ENCODE measurements at regions not wholly inside any gene's neighbourhood (a gene's known extent, or its start where the extent isn't known, plus 50 kb on each side); places are given as distances from the start of the nearest gene placed in this dataset.

DNA sequence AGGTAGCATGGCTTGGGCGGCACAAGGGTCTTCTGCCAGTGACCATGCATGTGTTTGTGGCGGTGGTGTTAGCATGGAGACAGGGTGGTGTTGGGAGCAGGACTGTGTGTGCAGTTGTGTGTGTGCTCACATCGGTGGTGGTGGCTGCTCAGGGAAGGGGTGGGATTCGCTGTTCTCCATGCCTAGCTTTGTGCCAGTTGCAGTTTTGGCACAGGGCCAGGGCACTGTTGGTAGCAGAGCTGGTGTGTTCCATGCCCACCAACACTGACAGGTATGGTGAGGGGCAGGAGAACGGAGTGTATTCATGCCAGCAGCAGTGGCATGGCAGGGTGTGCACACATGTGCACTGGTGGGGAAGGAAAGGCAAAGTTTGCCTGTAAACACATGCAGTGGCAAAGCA, 77.3 kb upstream of the TEKT1 start:
- Histone ChIP-seq H3K4me3 (no peak overlapping the region), H3K27me3 (no peaks in the 10 kb centered on the region), H3K4me1 (ENCODE audit: insufficient read depth) (no peaks in the 10 kb centered on the region), H3K36me3 (no peaks in the 10 kb centered on the region), H3K9me3 (no peaks in the 10 kb centered on the region), H3K27ac (no peak overlapping the region)
- intact Hi-C loops (cut with DNase I): no loop called here
- DNase-seq: peak in 1 of 5 donors; percentile 30
- TF ChIP-seq POLR2A (IDR thresholded peaks at IDR 0.05): no peak
- WGBS, 3 donors: 92 to 93% (median 92%) methylated on average over 5 of the region's 5 CpGs

DNA sequence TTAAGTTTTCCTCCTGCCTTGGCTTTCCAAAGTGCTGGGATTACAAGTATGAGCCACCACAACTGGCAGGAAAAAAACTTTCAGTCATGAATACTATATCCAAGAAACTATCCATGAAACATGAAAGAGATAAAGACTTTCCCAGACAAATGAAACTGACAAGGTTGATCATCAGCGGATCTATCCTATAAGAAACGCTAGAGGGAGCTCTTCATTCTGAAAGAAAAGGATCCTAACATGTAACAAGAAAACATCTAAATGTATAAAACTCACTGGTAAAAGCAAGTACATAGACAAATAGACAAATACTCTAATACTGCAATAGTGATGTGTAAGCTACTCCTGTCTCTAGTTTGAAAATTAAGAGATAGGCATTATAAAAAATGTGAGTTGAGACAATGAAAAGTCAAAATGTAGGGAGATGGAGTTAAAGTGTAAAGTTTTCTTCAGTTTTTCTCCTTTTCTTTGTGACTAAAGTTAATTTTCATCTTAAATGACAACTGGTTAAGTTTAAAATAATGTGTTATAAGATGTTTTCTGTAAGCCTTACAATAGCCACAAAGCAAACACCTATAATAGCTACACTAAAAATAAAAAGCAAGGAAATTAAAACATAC, 79.6 kb upstream of the TEKT1 start:
- Histone ChIP-seq H3K9me3 (no peaks in the 10 kb centered on the region), H3K4me3 (no peak overlapping the region), H3K27me3 (no peaks in the 10 kb centered on the region), H3K4me1 (ENCODE audit: insufficient read depth) (no peaks in the 10 kb centered on the region), H3K27ac (no peak overlapping the region), H3K36me3 (no peaks in the 10 kb centered on the region)
- intact Hi-C loops (cut with DNase I): loop anchor here (5.0 to 10.0 kb wide), 5 partner anchors 94 to 244 kb away; partner anchors contain the start of gene BCL6B (in 1 of the 4)
- 5 to 7% (median 5%) methylated on average over 2 of the region's 2 CpGs for WGBS, 3 donors
- DNase-seq: no peak
- TF ChIP-seq EP300 (IDR thresholded peaks at IDR 0.05): no peak
- no peak for TF ChIP-seq POLR2A (IDR thresholded peaks at IDR 0.05)
- TF ChIP-seq, protein P1, sequence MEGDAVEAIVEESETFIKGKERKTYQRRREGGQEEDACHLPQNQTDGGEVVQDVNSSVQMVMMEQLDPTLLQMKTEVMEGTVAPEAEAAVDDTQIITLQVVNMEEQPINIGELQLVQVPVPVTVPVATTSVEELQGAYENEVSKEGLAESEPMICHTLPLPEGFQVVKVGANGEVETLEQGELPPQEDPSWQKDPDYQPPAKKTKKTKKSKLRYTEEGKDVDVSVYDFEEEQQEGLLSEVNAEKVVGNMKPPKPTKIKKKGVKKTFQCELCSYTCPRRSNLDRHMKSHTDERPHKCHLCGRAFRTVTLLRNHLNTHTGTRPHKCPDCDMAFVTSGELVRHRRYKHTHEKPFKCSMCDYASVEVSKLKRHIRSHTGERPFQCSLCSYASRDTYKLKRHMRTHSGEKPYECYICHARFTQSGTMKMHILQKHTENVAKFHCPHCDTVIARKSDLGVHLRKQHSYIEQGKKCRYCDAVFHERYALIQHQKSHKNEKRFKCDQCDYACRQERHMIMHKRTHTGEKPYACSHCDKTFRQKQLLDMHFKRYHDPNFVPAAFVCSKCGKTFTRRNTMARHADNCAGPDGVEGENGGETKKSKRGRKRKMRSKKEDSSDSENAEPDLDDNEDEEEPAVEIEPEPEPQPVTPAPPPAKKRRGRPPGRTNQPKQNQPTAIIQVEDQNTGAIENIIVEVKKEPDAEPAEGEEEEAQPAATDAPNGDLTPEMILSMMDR (IDR thresholded peaks at IDR 0.05): no peak

DNA sequence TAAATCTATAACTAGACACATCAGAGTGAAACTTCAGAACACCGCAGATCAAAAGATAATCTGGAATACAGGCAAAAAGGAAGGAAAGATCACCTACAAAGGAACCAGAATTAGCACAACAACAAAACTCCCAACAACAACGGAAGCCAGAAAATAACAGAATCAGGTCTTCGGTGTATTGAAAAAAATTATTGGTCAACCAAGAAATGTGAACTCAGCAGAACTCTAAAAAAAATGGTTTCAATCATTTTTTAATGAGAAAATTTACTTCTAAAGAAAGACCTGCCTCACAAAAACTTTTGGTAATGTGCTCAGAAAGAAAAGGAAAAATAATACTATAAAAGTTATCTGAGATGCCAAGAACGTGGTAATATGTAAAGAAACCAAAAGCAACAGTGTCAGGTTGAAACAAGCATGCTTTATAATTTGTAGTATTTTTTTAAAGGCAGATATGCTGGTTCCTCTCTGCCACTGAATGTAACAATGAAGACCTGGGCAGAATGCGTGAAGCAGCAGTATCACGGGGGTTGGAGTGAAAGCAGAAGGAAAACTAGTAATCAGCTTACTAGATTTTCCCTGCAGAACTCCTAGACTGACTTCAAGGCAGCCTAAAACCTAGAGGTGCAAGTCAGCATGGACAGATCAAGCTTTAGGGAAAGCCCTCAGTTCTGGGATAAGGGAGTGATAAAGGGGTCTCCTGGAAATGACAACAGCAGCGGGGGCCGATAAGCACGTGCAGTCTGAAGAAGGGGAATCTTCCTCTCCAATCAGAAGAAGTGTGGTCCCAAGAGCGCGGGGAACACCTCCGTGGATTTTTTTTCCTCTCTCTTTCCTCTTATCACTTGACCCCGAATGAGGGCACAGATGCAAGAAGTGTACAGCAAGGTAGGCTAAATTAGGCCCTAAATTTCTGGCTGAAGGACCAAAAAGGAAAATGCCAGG, 80.9 kb upstream of the TEKT1 start:
- H3K36me3 ChIP-seq: no peaks in the 10 kb centered on the region
- TF ChIP-seq POLR2A (IDR thresholded peaks at IDR 0.05) (no peak), EP300 (IDR thresholded peaks at IDR 0.05) (no peak)
- TF ChIP-seq, protein P1 (IDR thresholded peaks at IDR 0.05): no peak
- H3K9me3 ChIP-seq: no peaks in the 10 kb centered on the region
- no peaks in the 10 kb centered on the region for H3K4me1 ChIP-seq (ENCODE audit: insufficient read depth)
- DNase-seq: no peak
- H3K27ac ChIP-seq: no peak overlapping the region
- 66 to 72% (median 70%) methylated on average over 13 of the region's 13 CpGs for WGBS, 3 donors
- no peaks in the 10 kb centered on the region for H3K27me3 ChIP-seq
- intact Hi-C loops (cut with DNase I): loop anchor here (5.0 to 10.0 kb wide), 5 partner anchors 92 to 245 kb away; partner anchors contain the start of gene BCL6B (in 1 of the 4)
- H3K4me3 ChIP-seq: no peak overlapping the region

DNA sequence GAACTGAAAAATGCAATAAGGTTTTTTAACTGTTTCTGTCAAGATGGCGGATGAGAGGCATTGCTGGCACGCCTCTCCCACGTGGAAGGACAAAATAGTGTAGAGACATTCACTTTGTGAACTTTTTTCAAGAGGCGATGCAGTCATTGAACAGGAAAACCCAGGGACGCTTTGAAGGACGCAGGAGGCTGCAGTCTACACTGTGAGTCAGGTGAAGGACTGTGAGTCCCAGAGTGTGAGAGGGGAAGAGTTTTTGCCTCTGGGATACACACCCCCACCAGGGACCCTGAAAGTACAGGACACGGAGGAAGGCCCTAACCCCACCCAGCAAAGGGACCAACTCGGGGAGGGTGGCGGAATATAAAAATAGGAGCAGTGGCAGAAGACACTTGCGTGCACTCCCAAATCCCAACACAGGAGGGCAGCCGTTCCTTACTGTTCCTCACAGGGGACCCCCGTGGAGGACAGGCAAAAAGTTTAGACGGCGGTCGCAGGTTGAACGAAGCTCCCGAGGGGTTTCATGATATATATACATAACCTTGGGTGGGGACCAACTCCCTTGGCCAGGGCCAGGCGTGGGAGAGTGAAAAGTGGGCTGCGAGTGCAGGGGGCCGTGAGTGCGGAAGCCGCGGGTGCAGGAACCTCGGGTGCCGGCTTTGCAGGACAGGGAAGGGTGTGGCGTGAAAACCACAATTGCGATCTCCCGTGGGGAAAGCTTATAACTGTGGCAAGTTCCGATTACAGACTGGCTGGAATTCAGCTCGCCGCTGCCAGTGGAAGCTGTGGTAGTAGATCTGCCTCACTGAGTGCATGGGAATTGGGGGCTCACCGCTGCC, 82.0 kb upstream of the ALOX12 start:
- no peaks in the 10 kb centered on the region for H3K27me3 ChIP-seq
- TF ChIP-seq, protein P1 (IDR thresholded peaks at IDR 0.05): peak; percentile 53 to 61 (median 56)
- no peak for TF ChIP-seq POLR2A (IDR thresholded peaks at IDR 0.05)
- no peak overlapping the region for H3K4me3 ChIP-seq
- no peaks in the 10 kb centered on the region for H3K36me3 ChIP-seq
- H3K4me1 ChIP-seq (ENCODE audit: insufficient read depth): no peaks in the 10 kb centered on the region
- H3K9me3 ChIP-seq: no peaks in the 10 kb centered on the region
- DNase-seq: peak; percentile 52 to 81 (median 78)
- intact Hi-C loops (cut with DNase I): loop anchor here (5.0 to 10.0 kb wide), 5 partner anchors 91 to 247 kb away; partner anchors contain the start of gene BCL6B (in 1 of the 4)
- 19 to 23% (median 20%) methylated on average over 32 of the region's 32 CpGs for WGBS, 3 donors
- no peak overlapping the region for H3K27ac ChIP-seq

Measured in ovary (tissue), 7 donors.